BLaER1 treated with 17β-estradiol and CSF1 and Interleukin-3, amounts not matched to agents 10 nM and 100 nM (cell line): ENCODE measurements at regions not wholly inside any gene's neighbourhood (a gene's known extent, or its start where the extent isn't known, plus 50 kb on each side); places are given as distances from the start of the nearest gene placed in this dataset.

Source experiments
- H3K27ac ChIP-seq, 11 experiments: shearing (Covaris generic); formaldehyde crosslinking; 2 replicates each; pipeline ENCODE4 v1.8.1; 2022
- H3K27me3 ChIP-seq, 11 experiments: shearing (Covaris generic); formaldehyde crosslinking; 2 replicates each; pipeline ENCODE4 v1.8.1; 2022
- H3K36me3 ChIP-seq, 11 experiments: shearing (Covaris generic); formaldehyde crosslinking; 2 replicates each; pipeline ENCODE4 v1.8.1; 2022
- H3K4me1 ChIP-seq, 10 experiments: shearing (Covaris generic); formaldehyde crosslinking; 2 replicates each; pipeline ENCODE4 v1.8.1; 2022
- H3K4me2 ChIP-seq, 11 experiments: shearing (Covaris generic); formaldehyde crosslinking; 2 replicates each; pipeline ENCODE4 v1.8.1; 2022
- H3K4me3 ChIP-seq, 10 experiments: shearing (Covaris generic); formaldehyde crosslinking; 2 replicates each; pipeline ENCODE4 v1.8.1; 2022
- H3K9ac ChIP-seq, 11 experiments: shearing (Covaris generic); formaldehyde crosslinking; 2 replicates each; pipeline ENCODE4 v1.8.1; 2022
- H3K9me3 ChIP-seq, 11 experiments: shearing (Covaris generic); formaldehyde crosslinking; replicated peaks in 1 of 11; 2 replicates each; pipeline ENCODE4 v1.8.1; 2022
- H4K20me1 ChIP-seq, 11 experiments: shearing (Covaris generic); formaldehyde crosslinking; 2 replicates each; pipeline ENCODE4 v1.8.1; 2022
- Cebpa-rat ChIP-seq, 11 experiments: shearing (Covaris generic); IDR thresholded peaks; 2 replicates each; pipeline ENCODE4 v1.8.1; 2022

DNA sequence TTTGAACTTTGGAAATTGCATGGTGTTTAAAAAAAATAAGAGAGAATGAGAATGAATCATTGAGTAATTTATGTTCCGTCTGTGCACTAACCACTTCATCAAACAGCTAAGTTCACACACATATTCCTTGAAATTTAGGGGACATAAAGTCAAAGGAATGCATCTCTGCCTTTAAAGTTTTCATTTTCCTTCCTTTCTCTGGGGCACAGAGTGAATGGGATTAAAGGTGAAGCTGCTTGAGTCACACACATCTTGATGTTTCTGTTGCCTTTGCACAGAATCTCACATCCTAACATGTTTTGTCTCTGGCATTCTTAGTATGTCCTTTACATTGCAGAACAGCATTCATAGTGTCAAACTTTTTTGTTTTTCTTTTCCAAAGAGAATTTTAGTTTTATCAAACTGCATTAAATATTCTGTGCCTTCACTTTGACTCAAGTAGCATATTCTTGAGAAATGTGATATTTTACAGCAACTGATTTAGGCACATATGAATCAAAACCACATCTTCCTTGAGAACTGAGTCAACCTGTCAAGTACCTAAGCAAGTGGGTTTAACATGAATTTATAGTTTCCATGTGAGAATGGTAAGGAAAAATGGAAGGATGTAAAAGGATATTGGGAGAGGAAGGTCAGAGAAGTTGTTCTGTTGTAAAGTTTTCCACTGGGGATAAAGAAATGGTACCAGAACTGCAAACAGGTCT lies 169.1 kb upstream of the THUMPD2 start:
- TF ChIP-seq Cebpa-rat (IDR thresholded peaks at IDR 0.05) = no peak
- H3K4me3 ChIP-seq = no peak overlapping the region
- no peaks in the 10 kb centered on the region for H3K9me3 ChIP-seq
- H3K9ac ChIP-seq = no peak overlapping the region
- no peaks in the 10 kb centered on the region for H4K20me1 ChIP-seq
- H3K36me3 ChIP-seq = no peaks in the 10 kb centered on the region
- H3K4me1 ChIP-seq = no peaks in the 10 kb centered on the region
- H3K4me2 ChIP-seq = no peak overlapping the region
- H3K27me3 ChIP-seq = no peaks in the 10 kb centered on the region
- no peak overlapping the region for H3K27ac ChIP-seq

GRCh38 chr2:39947294-39948015 lies 168.4 kb upstream of the THUMPD2 start:
- Histone ChIP-seq H3K27ac (no peak overlapping the region), H3K27me3 (no peaks in the 10 kb centered on the region), H3K4me1 (no peaks in the 10 kb centered on the region), H3K36me3 (no peaks in the 10 kb centered on the region), H3K9ac (no peak overlapping the region), H3K4me2 (no peak overlapping the region), H4K20me1 (no peaks in the 10 kb centered on the region), H3K9me3 (peaks cover 0 to under 1% (median 0%) of the 10 kb centered on the region in 11 experiments; a peak in 1 of 22 replicates), H3K4me3 (no peak overlapping the region)
- TF ChIP-seq Cebpa-rat (IDR thresholded peaks at IDR 0.05) = no peak

- Histone ChIP-seq H3K36me3 (no peaks in the 10 kb centered on the region), H3K4me2 (no peak overlapping the region), H3K27me3 (no peaks in the 10 kb centered on the region), H4K20me1 (no peaks in the 10 kb centered on the region), H3K9me3 (peaks cover 0 to 31% (median 16%) of the 10 kb centered on the region in 11 experiments; a peak in 13 of 22 replicates), H3K27ac (no peak overlapping the region), H3K9ac (no peak overlapping the region), H3K4me1 (peaks cover 4 to 15% (median 12%) of the 10 kb centered on the region in 10 experiments; a peak in 18 of 20 replicates), H3K4me3 (no peak overlapping the region)
- no peak for TF ChIP-seq Cebpa-rat (IDR thresholded peaks at IDR 0.05)
Measured at GRCh38 chr2:39942950-39943349, 163.9 kb upstream of the THUMPD2 start.

GRCh38 chr2:39938035-39938835 lies 159.2 kb upstream of the THUMPD2 start:
- peak overlapping the region in 1 of 11 experiments; percentile 17; a peak in 2 of 22 replicates for H3K9ac ChIP-seq
- TF ChIP-seq Cebpa-rat (IDR thresholded peaks at IDR 0.05) = no peak
- H4K20me1 ChIP-seq = no peaks in the 10 kb centered on the region
- peak overlapping the region in 10 of 11 experiments; percentile 19 to 79 (median 73); a peak in 19 of 22 replicates for H3K4me2 ChIP-seq
- H3K36me3 ChIP-seq = no peaks in the 10 kb centered on the region
- no peaks in the 10 kb centered on the region for H3K27me3 ChIP-seq
- peaks cover 0 to 31% (median 16%) of the 10 kb centered on the region in 11 experiments; a peak in 13 of 22 replicates for H3K9me3 ChIP-seq
- peak overlapping the region in 2 of 11 experiments; percentile 2 to 7; a peak in 3 of 22 replicates for H3K27ac ChIP-seq
- H3K4me1 ChIP-seq = peaks cover 7 to 25% (median 20%) of the 10 kb centered on the region in 10 experiments; a peak in 18 of 20 replicates
- peak overlapping the region in 1 of 10 experiments; percentile 36; a peak in 2 of 20 replicates for H3K4me3 ChIP-seq

DNA sequence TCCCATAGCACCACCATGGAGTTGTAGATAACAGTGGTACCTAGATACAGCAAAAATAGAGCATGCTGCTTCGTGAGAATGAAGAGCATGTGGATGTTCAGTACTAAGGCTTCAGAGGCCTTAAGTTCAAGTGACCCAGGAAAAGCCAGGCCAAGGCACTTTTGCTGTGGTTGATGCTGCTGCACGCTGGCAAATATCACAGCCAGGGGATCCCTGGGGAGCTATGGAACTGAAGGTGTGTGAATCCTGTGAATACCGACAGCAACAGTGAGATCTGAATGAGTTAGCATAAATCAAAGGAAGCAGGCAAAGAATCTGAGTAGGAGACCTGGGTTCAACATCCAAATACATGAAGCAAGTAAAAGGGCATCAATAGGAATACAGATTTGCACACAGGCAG lies 158.6 kb upstream of the THUMPD2 start:
- peak overlapping the region in 1 of 11 experiments; percentile 17; a peak in 1 of 22 replicates for H3K9ac ChIP-seq
- H3K27ac ChIP-seq = 0 out of 22 replicates have a peak overlapping the region, but pooled peaks of 1 of the 11 experiments have one; percentile 2
- H3K4me2 ChIP-seq = peak overlapping the region in 10 of 11 experiments; percentile 19 to 79 (median 73); a peak in 19 of 22 replicates
- no peak for TF ChIP-seq Cebpa-rat (IDR thresholded peaks at IDR 0.05)
- no peaks in the 10 kb centered on the region for H4K20me1 ChIP-seq
- no peak overlapping the region; a peak in 2 of 20 replicates for H3K4me3 ChIP-seq
- no peaks in the 10 kb centered on the region for H3K27me3 ChIP-seq
- no peaks in the 10 kb centered on the region for H3K36me3 ChIP-seq
- H3K9me3 ChIP-seq = peaks cover 0 to 31% (median 16%) of the 10 kb centered on the region in 11 experiments; a peak in 13 of 22 replicates
- H3K4me1 ChIP-seq = peaks cover 7 to 25% (median 20%) of the 10 kb centered on the region in 10 experiments; a peak in 18 of 20 replicates

GRCh38 chr2:39934851-39935250 lies 155.8 kb upstream of the THUMPD2 start:
- Histone ChIP-seq H3K9me3 (peaks cover 0 to 11% (median 1%) of the 10 kb centered on the region in 11 experiments; a peak in 9 of 22 replicates), H4K20me1 (no peaks in the 10 kb centered on the region), H3K4me1 (peaks cover 7 to 25% (median 20%) of the 10 kb centered on the region in 10 experiments; a peak in 18 of 20 replicates), H3K27me3 (no peaks in the 10 kb centered on the region), H3K4me3 (no peak overlapping the region), H3K9ac (no peak overlapping the region), H3K27ac (no peak overlapping the region), H3K36me3 (no peaks in the 10 kb centered on the region), H3K4me2 (no peak overlapping the region)
- no peak for TF ChIP-seq Cebpa-rat (IDR thresholded peaks at IDR 0.05)

GRCh38 chr2:39933196-39933595 lies 154.1 kb upstream of the THUMPD2 start:
- Histone ChIP-seq H4K20me1 (no peaks in the 10 kb centered on the region), H3K4me3 (no peak overlapping the region), H3K36me3 (peaks cover 0 to 4% (median 0%) of the 10 kb centered on the region in 11 experiments; a peak in 1 of 22 replicates), H3K27ac (no peak overlapping the region), H3K4me1 (peaks cover 5 to 12% (median 10%) of the 10 kb centered on the region in 10 experiments; a peak in 18 of 20 replicates), H3K4me2 (no peak overlapping the region), H3K9me3 (peaks cover 0 to 15% (median 8%) of the 10 kb centered on the region in 11 experiments; a peak in 7 of 22 replicates), H3K9ac (no peak overlapping the region), H3K27me3 (no peaks in the 10 kb centered on the region)
- no peak for TF ChIP-seq Cebpa-rat (IDR thresholded peaks at IDR 0.05)

DNA sequence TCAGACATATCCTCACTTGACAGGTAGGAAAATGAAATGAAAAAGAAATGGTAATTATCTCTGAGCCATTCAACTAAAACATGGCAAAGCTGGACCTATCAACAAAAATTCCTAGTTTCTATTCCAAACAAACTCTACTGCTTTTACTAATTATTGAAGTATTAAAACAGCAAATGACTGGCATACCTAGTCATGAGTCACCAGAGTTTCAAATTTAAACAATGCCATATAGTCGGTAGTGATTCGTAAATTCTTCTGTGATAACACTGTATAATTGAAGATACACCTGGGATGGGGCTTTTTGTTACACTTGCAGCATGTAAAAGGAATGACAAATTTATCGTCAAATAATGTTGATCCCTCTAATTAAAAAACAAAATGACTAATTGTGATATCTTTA lies 153.1 kb upstream of the THUMPD2 start:
- no peaks in the 10 kb centered on the region for H3K27me3 ChIP-seq
- peaks cover 0 to 2% (median under 1%) of the 10 kb centered on the region in 10 experiments; a peak in 9 of 20 replicates for H3K4me1 ChIP-seq
- peaks cover 0 to 15% (median 8%) of the 10 kb centered on the region in 11 experiments; a peak in 7 of 22 replicates for H3K9me3 ChIP-seq
- no peak for TF ChIP-seq Cebpa-rat (IDR thresholded peaks at IDR 0.05)
- no peaks in the 10 kb centered on the region for H4K20me1 ChIP-seq
- no peak overlapping the region for H3K9ac ChIP-seq
- no peak overlapping the region for H3K4me3 ChIP-seq
- H3K27ac ChIP-seq = no peak overlapping the region
- peaks cover 0 to 4% (median 0%) of the 10 kb centered on the region in 11 experiments; a peak in 1 of 22 replicates for H3K36me3 ChIP-seq
- no peak overlapping the region for H3K4me2 ChIP-seq
